ENCODE measurements at regions not wholly inside any gene's neighbourhood (a gene's known extent, or its start where the extent isn't known, plus 50 kb on each side); places are given as distances from the start of the nearest gene placed in this dataset.

- no peak for DNase-seq
Measured at GRCh38 chr18:24797981-24798380, 337.5 kb downstream of the HRH4 start.

- DNase-seq: no peak
Measured at GRCh38 chr18:24799176-24799575, 338.7 kb downstream of the HRH4 start.

DNA sequence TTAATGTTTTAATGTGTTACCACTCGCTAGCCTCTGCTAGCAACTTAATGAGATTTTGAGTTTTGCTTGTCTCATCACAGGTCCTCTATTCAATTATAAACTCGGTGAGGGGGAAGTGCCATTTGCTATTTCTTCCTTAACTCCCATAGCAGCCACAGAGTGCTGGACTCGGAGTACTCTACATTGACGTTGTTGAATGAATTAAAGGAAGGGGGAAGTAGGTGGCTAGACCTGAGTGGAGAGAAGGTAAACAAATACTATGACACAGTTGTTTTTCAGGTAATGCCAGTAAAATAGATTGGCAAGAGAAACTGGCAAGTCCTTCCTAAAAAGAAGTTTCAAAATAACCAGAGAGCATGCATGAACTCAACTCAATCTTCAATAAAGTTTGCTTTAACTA is 339.3 kb downstream of the HRH4 start:
- no peak for DNase-seq

GRCh38 chr18:24801001-24801400 is 340.6 kb downstream of the HRH4 start:
- DNase-seq: no peak

DNA sequence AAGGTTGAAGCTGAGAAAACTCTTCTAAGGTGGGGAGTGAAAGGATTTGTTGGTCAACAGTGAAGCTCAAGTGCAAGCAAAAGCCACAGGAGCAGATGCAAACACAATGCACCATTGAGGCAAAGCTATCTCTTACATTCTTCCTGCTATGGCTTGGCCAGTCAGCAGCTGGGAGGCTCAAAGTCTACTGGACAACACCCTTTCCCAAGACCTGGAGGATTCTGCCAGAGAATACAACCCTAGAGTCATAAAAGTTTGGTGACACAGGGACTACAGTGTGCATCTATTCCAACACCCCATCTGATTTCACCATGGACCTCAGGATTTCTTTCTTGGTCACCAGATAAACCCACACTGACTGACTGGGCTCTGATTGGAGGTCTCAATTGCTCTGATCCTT is 342.0 kb downstream of the HRH4 start:
- no peak for DNase-seq

DNA sequence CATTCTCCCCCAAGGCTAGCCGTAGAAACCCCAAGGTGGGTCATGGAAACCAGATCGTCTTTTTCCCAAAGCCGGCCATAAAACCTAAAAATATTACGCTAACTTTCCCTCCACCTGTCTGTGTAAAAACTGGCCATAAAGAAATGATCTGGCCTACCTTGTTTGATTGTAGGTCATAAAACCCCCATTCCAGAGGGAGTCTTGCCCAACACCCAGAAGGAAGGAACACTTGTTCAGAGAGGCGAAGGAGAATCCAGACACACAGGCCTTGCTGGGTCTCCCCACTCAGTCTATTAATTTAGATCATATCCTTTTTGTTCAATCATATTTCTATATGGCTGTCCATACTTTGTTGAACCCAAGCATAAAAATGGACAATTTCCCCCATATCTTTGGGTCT is 344.7 kb downstream of the HRH4 start:
- no peak for DNase-seq

DNA sequence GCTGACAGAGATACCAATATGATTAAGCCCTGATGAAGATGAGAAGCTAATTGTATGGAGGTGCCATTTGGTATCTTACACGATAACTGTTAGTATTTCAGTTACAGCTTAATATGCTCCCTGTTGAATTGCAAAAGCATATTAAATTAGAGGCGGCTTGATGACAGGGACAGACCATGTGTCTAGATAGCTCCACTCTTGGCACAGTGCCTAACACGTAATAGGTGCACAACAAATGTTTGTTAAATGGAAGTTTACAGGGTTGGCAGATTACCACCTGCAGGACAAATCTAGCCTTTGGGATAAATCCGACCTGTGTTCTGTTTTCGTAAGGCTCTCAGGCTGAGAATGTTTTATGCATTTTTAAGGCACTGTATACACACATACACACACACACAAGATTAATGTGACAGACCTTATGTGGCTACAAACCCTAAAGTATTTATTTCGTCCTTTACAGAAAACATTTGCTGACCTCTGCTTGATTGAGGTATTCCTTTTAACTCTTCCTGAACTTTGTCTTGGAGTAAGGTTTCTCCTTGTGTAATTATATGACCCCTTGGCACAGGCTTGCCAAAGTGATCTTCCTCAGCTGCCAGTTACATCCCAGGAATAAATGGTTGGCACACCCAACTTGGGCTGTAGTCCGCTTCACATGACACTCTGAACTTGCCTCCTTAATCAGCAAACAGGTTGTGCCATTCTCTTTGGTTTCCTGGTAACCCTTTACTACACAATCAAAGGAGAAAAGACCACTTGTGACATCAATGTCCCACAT is 348.9 kb downstream of the HRH4 start:
- DNase-seq: no peak

DNA sequence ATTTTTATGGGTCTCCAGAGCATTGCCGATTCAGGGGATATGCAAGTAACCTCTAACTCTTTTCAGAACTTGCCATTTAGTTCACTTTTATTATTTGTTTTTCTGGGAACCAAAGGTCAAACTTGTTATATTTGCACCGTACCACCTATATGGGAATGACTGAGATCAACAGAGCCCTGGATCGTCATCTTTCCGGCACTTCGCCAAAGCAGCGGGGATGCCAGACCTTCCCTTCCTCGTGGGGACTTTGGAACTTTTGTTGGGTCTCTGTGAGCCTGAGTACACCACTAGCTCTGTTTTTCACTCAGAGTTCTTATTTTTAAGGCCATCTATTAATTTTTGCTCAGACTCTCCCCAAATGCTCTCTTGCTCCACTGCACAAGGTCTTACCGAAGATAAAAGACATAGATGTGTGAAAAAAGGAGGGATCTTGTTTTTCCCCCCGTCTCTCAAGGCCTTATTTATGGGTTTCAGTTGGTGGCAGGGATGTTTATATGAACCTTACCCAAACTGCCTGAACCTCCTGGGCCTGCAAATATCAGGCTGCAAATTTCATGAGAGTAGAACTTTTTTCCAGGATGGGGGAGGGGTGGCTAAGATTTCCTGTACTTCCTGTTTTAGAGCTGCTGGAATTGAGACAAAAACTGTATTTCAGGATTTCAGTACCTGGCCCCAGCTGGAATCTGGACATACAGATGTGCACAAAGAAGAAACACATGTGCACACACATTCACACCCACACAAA is 350.3 kb downstream of the HRH4 start:
- no peak for DNase-seq

- DNase-seq: no peak
Measured at GRCh38 chr18:24811950-24812681, 351.7 kb downstream of the HRH4 start.

DNA sequence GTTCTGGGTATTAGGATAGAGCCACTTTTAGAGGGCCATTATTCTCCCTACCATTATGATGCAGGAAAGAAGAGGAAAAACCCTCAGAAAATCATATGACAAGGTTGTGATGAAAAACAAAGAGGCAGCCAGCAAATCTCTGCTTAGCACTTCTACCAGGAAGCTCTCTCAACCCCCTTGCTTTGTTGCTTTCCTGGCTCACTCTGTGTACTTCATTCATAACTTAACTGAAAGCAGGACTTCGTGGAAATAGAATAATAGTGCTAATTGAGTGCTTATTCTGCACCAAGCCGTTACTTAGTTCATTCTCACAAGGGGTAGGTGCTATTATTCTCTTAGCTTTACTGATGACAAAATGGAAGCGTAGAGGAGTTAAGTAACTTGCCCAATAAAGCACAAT is 354.1 kb downstream of the HRH4 start:
- DNase-seq: no peak

- no peak for DNase-seq
Measured at GRCh38 chr18:24817150-24817549, 356.7 kb downstream of the HRH4 start.

DNA sequence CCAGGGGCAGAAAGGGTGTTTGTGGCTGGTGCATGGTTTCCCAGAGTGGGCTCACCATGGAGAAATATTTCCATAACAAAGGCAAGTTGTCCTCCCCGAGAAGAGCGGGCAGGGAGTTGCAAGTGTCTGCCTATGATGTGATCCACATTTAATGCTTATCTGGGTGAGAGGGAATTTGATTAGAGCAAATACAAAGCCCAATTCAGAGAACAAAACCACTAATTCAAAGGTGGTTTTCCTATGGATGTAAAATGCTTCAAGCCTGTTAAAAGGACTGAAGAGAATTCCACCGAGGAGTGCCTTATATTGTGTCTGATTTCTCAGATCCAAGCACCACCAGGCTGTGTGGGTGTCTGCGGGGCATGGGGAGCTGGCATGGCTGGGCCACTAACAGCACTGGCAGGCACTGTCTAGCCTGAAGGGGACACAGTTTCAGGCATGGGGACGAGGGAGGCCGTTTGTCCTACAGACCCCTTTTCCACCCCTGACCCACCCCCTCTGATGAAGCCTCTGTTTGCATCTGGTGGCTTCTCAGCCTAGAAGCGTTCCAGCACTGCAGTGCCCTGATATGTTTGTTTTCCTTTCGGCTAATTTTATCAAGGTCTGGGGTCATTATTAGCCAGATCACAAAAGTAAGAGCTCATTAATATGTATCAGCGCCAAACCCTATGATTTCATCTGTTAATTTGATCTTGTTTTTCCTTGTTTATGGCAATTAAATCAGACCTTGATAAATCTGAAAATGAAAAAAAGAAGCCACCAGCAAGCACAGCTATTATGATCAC is 357.3 kb downstream of the HRH4 start:
- no peak for DNase-seq

DNA sequence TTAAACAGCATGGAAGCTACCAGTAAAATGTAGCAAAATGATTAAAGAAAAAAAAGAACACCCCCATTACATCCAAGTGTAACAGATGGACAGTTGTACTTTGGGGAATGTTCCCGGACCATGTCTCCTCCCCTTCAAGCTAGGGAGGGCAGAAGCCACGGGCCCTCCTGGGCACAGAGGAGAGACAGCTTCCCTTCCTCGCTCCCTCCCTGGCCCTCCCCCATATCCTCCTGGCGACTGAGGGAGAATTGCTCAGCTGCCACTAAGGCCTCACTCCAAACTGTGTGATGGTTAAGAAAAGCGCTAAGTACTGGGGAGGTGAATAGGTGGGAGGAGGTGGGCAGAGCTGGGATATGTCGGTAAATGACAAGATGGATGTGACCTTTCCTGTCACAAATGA is 358.0 kb downstream of the HRH4 start:
- no peak for DNase-seq

DNA sequence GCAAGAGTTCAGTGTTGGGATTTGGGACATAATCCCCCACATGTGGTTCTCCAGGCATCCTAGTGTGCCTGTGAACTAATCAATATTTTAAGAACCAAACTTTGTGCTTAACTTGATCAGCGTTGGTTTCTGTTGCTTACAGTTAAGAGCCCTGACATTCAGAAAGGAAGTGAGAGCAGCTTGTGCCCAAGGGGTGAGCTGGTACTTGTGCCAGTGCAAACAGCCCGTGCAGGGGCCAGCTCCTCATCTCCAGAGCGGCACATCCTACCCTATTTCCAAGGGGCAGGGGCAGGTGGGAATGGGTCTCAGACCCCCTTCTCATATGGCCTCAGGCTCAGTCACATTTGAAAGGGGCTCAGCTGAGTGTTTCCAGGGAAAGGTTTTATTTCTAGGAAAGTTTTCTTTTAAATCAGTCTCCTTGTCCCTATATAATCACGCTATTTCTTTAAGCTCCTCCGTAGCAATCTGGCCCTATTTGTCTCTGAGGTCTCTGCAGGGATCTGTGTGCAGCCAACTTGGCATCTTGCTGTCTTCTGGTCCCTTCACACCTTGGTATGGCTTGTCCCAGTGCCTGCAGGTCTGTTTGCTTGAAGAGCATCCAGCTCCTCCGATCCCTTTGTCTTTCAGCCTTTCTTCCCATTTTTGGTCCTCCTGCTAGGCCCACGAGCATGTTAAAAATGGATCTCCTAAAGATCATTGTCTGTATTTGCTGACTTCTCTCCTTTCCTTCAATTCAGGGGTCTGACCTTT is 358.9 kb downstream of the HRH4 start:
- no peak for DNase-seq

GRCh38 chr18:24825397-24825796 is 365.0 kb downstream of the HRH4 start:
- DNase-seq: no peak

GRCh38 chr18:24826605-24827004 is 366.2 kb downstream of the HRH4 start:
- DNase-seq: no peak

DNA sequence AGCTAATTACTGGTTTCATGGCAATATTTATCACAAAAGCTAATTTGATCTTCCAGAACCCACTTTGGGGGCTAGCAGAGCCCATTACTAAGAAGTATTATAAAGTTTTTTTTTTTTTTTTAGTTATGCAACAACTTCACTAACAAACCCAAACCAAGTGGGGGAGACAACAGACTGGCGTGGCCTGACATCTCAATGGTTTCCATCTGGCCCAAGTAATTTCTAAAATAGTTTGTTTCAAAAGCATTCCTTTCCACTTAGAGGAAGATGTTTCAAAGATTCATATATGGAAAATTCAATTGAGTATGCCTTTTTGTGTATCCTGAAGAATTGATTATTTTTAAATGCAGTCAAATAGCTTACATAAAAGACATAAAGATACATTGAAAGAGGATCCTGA is 367.1 kb downstream of the HRH4 start:
- no peak for DNase-seq

DNA sequence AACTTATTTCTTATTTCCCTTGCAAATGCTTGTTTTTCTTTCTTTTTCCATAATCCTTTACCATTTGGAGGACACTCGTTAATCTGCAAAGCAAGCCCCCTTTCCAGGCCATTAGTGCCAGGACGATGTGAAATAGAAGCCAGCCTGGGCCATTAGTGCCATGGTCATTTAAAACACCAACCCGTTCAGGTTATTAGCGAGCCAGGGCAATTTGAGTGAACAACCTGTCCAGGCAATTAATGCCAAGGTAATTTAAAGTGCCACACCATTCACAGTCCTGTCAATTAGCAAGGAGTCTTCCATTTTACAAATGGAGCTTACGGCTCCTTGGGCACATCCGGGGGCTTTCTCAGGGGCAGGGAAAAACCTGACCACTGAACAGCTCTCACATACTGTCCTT is 370.6 kb downstream of the HRH4 start:
- DNase-seq: no peak

DNA sequence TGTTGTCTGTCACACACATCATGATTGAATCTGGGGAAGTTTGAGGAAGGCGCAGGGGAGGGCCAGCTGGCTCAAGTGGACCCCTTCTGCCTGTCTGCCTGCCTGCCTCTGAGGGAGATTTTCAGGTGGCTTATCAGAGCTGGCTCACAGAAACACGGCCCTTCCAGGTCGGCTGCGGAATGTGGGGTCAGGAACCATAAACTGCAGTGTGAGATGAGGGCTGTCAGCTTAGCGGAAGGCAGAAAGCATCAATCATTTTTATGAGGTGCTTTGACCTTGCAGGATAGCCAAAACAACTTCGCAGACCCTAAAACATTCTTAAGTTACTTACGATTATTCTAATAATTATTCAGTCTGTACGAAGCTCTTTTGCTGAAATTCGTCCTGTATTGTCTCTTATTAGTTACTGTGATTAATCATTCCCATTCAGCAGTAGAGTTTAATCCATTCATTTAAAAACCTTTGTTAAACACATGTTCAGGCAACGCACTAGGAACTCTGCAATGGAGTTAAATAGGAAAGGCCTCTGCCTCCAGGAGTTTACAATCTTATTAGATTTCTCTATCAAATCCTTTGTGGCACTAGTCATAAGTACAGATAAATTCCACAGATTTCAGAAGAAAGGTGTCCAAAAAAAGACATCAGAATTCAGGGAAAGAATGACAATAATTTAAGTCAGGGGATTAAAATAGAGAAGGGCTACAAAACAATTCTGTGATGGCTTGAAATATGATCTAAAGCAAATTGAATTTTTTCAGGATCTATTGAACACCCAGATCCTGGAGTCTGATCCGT is 371.6 kb downstream of the HRH4 start:
- DNase-seq: no peak

DNA sequence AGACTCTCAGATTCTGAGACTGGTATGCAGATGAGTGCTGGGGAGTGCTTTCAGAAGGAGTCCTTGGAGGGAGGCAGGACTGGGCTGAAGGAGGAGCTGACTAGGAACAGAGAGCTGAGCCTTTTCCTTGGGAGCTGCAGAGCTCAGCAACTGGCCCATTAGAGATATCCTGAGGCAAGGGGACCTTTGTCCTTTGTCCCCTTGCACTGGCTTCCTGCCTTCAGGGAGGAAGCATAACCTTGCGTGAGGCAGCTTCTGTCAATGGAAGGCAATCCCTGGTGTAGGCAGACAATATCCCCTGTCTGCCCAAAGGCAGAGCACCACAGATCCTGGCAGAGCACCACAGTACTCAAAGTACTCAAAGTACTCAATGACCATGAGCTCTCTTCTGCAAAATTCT is 375.3 kb downstream of the HRH4 start:
- no peak for DNase-seq

DNA sequence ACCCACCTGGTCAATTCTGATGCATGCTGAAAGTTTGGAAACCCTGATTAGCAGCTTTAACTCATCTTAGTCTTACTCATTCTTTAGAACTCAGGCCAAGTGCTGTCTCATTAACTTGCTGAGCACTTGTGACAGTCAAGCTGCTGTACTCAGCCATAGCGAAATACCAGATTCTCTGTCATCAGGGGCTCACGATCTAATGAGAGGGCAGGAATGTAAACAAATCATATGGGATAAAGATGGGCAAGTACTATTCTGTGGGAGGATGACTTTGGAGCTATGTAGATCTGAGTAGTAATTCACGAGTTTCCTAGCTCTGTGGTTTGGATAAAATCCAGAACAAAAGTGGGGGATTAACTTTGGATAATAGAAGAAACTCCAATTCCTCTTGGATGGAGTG is 376.6 kb downstream of the HRH4 start:
- no peak for DNase-seq

DNA sequence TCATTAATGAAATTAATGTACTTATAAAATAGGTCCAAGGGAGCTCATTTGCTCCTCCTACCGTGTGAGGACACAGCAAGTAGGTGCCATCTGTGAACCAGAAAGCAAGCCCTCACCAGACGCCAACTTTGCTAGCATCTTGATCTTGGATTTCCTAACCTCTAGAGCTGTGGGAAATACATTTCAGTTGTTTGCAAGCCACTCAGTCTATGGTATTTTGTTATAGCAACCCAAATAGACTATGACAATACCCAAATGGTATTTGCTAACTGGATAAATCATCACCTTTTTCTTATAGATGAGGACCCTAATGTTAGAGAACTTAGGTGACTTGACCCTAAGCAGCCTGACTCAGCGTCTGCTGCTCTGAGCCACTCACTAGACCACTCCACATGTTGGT is 379.6 kb downstream of the HRH4 start:
- no peak for DNase-seq

Measured in GF-D8 (cell line).